GM19395 (cell line): ENCODE measurements at regions not wholly inside any gene's neighbourhood (a gene's known extent, or its start where the extent isn't known, plus 50 kb on each side); places are given as distances from the start of the nearest gene placed in this dataset.

Experiments used
- ATAC-seq: cut with Tn5 transposase; IDR thresholded peaks from one replicate; pipeline ENCODE4 v1.9.1; 2021; ENCODE audit warnings: mild to moderate bottlenecking, moderate library complexity; ENCODE audit not compliant: unreplicated experiment

- ATAC-seq, result no peak
Observed at GRCh38 chr13:39856714-39857113, 201.3 kb downstream of the COG6 start.

- ATAC-seq, result no peak
Observed at GRCh38 chr13:39858794-39859193, 203.3 kb downstream of the COG6 start.

DNA sequence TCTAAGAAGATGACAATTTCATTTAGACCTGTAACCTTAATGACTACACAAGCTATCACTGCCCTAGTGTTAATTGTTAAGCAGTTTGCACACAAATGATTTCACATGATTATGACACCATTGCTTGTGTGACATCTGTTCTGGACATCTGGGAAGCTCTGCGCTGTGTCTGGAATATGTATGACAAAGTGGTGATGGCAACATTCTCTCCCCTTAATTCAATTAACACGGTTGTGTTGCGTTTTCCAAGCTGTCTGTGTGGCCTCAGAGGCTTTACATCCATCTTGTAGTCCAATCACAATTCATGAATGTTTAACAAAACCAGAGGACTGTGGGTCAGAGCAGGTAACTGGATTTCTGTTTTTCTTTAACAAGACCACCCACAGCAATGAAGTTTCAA, 204.4 kb downstream of the COG6 start:
- ATAC-seq, result no peak

- no peak for ATAC-seq
Observed at GRCh38 chr13:39862900-39863299, 207.4 kb downstream of the COG6 start.

- ATAC-seq, result no peak
Observed at GRCh38 chr13:39864221-39864620, 208.8 kb downstream of the COG6 start.

DNA sequence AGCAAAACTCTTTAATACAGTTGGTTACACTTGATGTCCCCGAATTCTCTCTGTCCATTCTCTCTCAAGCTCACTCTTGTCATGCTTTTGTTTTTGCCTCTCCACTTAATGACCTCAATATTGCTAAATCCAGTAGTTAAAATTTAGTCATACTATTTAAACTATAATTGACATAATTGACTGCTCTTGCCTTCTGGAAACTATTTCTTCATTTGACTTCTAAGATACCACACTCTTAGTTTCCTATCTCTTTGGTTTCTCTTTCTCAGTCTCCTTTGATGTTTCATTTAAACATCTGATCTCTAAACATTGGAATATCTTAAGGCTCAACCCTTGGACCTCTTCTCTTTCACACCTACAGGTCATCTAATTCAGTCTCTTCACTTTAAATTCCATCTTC, 211.3 kb downstream of the COG6 start:
- ATAC-seq, result no peak

GRCh38 chr13:39867807-39868206, 212.3 kb downstream of the COG6 start:
- ATAC-seq, result no peak

DNA sequence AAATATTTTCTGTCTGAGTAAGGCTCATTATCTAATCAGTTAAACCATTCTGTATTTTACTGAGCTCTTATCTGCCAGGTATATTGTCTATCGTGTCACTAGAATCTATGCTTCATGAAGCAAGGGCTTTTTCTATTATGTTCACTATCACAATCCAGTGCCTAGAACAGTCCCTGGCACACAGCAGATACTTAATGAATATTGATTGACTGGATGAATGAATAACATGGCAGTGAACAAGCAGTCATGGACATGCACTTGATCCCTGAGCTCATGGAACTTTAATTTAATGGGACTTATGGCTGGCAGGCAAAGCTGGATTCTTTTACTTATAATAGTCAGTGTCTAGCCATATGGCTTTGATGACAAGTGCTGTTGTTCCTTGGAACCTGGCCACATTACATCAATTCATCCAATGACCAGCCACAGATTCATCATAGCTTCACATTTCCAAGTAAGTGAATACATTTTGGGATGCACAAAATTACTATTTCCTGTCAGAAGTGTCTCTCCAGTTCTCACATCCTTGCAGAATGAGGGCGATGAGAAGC, 214.8 kb downstream of the COG6 start:
- no peak for ATAC-seq

GRCh38 chr13:39874331-39875053, 219.0 kb downstream of the COG6 start:
- no peak for ATAC-seq

- ATAC-seq, result no peak
Observed at GRCh38 chr13:39875111-39875987, 219.9 kb downstream of the COG6 start.

GRCh38 chr13:39876258-39876657, 220.8 kb downstream of the COG6 start:
- no peak for ATAC-seq

- ATAC-seq, result no peak
Observed at GRCh38 chr13:39877134-39877533, 221.7 kb downstream of the COG6 start.

GRCh38 chr13:39879286-39880035, 224.0 kb downstream of the COG6 start:
- ATAC-seq, result no peak

DNA sequence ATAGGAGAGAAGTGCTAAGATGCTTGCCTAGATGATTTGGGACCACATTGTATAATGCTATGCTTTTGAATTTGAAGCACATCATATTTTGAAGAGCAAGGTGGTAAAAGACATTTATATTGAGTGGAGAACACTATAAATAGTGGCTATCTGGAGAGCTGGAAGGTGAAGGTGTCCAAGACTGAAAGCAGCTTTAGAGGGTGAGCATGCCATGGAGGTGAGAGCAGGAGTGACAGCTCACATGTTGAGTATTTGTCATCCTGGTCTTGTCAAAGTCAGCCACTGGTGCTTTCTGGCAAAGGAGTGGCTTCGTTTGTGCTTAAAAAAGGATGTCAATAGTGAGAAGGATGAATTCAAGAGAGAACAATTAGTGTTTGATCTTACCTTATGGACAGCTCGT, 225.9 kb downstream of the COG6 start:
- no peak for ATAC-seq

GRCh38 chr13:39881887-39882286, 226.4 kb downstream of the COG6 start:
- no peak for ATAC-seq

DNA sequence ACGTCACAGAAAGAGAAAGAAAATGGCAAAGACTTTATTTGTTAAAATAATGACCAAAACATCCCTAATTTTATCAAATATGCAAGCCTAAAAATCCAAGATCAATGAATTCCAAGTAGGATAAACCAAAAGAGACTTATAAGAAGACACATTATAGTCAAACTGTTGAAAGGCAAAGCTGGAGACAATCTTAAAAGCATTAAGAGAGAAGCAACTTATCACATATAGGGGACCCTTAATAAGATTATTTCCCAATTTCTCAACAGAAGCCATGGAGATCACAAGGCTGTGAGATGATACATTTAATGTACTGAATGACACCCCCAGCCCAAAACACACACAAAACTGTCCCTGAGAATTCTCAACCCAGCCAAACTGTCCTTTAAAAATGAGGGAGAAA, 228.7 kb downstream of the COG6 start:
- ATAC-seq, result no peak

- ATAC-seq, result no peak
Observed at GRCh38 chr13:39886336-39886735, 230.9 kb downstream of the COG6 start.

GRCh38 chr13:39887387-39887786, 231.9 kb downstream of the COG6 start:
- ATAC-seq, result no peak

GRCh38 chr13:39888865-39889810, 233.7 kb downstream of the COG6 start:
- no peak for ATAC-seq

- ATAC-seq, result no peak
Observed at GRCh38 chr13:39890537-39890936, 235.1 kb downstream of the COG6 start.
